GM12872 (cell line): ENCODE measurements at regions not wholly inside any gene's neighbourhood (a gene's known extent, or its start where the extent isn't known, plus 50 kb on each side); places are given as distances from the start of the nearest gene placed in this dataset.

ENCODE experiments used
- TF ChIP-seq, protein P1 (sequence below): IDR thresholded peaks from 3 replicates; pipeline ENCODE4 v1.5.1; 2011; ENCODE audit warnings: low read depth, mild to moderate bottlenecking, low read length, moderate library complexity; ENCODE audit not compliant: insufficient read depth

DNA sequence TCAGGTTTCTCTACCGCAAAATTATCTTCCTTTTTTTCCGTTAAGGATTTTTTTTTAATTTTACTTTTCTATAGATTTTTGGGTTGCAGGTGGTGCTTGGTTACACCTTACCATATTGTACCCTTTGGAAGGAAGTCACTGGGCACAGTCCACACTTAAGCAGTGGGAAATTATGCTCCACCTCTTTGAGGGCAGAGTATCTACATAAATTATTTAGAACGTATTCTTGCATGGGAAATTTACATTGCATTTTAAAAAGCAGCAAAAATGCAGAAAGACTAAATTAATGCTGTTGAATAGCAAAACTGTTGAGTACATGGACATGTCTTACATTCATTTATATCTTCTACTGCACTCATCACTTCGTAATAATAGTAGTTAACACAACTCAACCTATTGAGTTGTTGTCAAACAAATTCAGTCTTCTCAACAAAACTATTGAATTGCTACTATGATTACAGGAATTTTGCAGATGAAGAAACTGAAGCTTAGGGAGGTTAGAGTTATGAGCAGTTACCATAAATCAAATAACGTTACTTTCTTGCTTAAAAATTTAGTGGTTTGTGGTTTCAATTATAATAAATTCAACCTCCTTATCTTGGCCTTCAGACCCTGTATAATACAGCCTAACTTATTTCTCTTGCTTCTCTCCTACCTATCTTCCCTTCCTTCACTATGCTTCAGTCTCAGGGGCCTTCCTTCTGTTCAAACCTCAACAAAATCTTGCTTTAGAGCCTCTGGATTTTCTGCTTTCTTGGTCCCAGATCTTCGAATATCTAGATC lies 97.4 kb upstream of the ARHGAP20 start:
- TF ChIP-seq, protein P1, sequence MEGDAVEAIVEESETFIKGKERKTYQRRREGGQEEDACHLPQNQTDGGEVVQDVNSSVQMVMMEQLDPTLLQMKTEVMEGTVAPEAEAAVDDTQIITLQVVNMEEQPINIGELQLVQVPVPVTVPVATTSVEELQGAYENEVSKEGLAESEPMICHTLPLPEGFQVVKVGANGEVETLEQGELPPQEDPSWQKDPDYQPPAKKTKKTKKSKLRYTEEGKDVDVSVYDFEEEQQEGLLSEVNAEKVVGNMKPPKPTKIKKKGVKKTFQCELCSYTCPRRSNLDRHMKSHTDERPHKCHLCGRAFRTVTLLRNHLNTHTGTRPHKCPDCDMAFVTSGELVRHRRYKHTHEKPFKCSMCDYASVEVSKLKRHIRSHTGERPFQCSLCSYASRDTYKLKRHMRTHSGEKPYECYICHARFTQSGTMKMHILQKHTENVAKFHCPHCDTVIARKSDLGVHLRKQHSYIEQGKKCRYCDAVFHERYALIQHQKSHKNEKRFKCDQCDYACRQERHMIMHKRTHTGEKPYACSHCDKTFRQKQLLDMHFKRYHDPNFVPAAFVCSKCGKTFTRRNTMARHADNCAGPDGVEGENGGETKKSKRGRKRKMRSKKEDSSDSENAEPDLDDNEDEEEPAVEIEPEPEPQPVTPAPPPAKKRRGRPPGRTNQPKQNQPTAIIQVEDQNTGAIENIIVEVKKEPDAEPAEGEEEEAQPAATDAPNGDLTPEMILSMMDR, result no peak

DNA sequence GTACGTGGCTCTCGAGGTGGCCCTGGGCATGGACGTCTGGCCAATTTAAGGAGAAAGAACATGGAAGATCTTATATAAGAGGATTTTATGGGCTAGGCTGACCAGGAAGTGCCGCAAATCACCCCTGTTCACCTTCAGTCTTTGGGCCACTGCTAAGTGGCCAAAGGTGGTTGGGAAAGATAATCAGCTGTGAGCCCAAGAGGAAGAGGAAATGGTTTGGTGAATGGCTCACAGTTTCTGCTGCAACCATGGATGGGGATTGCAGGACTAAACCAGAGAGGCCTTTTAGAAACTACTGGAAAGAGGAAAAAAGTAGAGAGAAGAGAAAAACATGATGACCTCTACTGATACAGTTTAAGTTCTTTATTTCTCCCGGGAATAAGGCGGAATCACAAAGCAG lies 96.0 kb upstream of the ARHGAP20 start:
- TF ChIP-seq, protein P1, result no peak

DNA sequence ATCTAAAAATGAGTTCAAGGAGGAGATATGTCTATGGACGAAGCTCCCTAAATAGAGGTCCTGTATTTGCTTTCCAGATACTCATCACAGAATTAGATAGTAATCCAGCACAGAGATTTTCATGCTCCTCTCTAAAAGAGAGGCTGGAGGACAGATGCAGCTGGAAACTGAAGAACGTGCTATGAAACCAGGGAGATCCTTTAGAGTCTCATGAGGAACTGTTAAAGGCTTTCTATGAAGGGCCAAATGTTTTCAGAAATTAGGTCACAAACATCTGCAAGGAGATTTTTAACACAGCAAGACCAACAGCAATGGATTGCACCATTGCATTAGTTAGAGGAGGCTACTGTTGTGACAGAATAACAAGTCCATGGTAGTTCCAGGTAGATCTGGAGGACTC lies 95.6 kb upstream of the ARHGAP20 start:
- TF ChIP-seq, protein P1, result no peak

DNA sequence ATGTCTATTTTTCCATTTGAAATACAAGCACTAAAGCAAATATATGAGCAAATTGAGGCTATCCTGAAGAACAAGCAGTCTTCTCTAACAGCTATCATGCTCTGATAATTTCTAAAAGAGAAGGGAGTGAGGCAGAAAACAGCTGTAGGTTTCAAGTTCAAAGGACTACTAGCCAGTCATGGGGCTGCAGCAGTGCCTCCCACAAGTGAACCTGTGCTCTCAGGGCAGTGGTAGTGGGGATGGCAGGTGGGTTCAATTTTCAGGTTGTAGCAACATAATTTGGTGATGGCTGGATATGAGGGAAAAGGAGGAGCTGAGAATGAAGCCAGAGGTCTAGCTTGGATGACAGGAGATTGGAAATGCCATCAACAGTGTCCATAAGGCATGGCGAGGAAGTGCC lies 93.5 kb upstream of the ARHGAP20 start:
- TF ChIP-seq, protein P1, result no peak

DNA sequence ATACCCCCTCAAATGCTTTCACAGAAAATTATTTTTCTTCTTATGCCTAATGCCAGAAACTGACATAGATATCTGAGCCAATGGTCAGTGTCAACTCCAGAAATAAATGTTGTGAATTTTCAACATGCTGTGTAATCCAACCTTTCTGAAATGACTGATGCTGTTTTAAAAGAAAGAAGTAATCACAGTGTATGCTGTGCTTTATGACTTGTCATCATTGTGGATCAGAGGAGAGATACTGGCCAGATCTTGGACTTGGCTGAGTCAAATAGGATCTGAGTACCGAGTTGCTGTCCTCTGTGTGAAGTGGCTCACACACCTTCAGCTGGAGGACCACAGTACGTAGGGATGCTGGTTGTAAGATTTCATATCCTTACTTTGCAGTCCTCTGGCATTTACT lies 89.9 kb upstream of the ARHGAP20 start:
- TF ChIP-seq, protein P1, result no peak

DNA sequence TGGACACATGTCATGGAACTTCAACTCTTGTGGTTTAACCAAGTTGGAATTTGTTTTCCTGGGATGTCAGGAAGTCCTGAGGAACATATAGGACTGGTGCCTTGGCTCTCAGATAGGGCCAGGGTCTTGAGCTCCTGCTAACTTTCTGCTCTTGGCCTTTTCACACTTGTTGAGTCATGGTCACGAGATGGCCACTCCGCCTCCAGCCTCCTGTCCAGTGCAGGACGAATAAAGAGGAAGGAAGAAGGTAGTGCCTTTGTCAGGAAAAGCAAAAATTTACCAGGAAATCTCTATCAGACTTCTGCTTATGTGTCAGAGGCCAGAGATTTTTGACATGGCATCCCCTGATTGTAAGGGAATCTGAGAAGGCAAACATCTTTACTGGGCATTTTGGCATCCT lies 89.1 kb upstream of the ARHGAP20 start:
- TF ChIP-seq, protein P1, result no peak

DNA sequence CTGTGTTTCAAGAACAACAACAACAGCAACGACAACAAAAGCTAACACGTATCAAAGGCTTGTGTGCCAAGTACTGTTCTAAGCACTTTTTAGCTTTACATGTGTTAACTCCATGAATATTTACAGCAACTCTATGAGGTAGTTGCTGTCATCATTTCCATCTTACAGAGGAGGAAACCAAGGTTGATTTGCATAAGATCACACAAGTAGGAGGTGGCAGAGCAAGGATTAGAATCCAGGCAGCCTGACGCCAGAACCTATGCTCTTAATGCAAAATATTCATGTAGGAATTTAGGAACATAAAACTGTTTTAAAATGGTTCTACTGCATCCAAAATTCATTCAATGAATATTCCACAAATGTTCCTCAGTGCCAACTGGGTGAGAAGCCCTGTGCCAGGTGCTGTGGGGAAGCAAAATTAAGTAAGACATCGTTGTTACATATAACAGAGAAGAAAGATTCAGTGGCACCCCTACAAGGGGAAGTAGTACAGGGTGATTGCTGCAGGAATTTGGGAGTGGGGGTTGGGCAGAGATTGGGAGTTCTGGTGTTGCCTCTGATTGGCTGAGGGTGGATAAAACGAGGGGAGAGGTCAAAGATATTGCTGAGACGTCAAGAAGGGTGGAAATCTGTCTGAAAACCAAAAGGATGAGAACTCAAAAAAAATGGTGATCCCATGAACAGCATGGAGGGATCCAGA lies 86.1 kb upstream of the ARHGAP20 start:
- TF ChIP-seq, protein P1, result no peak
